Glutamatergic neuron (in vitro differentiated cells): ENCODE measurements at regions not wholly inside any gene's neighbourhood (a gene's known extent, or its start where the extent isn't known, plus 50 kb on each side); places are given as distances from the start of the nearest gene placed in this dataset.

Experiments
- DNase-seq: peaks from one replicate; pipeline ENCODE4 v3.0.0; 2022
- H3K27ac Mint-ChIP-seq: one replicate; pipeline ENCODE4 v1.8.0; 2020; ENCODE audit warnings: mild to moderate bottlenecking, mixed read lengths, inconsistent platforms; ENCODE audit not compliant: unreplicated experiment
- H3K27me3 Mint-ChIP-seq: one replicate; pipeline ENCODE4 v1.8.0; 2020; ENCODE audit warnings: mild to moderate bottlenecking, moderate library complexity, mixed read lengths, inconsistent platforms; ENCODE audit not compliant: unreplicated experiment
- H3K36me3 Mint-ChIP-seq: one replicate; pipeline ENCODE4 v1.8.0; 2020; ENCODE audit warnings: mild to moderate bottlenecking, mixed read lengths, inconsistent platforms; ENCODE audit not compliant: unreplicated experiment
- H3K4me1 Mint-ChIP-seq: one replicate; pipeline ENCODE4 v1.8.0; 2020; ENCODE audit warnings: mild to moderate bottlenecking, low read depth, mixed read lengths, inconsistent platforms; ENCODE audit not compliant: unreplicated experiment
- H3K4me3 Mint-ChIP-seq: one replicate; pipeline ENCODE4 v1.8.0; 2020; ENCODE audit warnings: mild to moderate bottlenecking, mixed read lengths, inconsistent platforms; ENCODE audit not compliant: unreplicated experiment
- H3K9me3 Mint-ChIP-seq: one replicate; pipeline ENCODE4 v1.8.0; 2020; ENCODE audit warnings: mild to moderate bottlenecking, moderate library complexity, mixed read lengths, inconsistent platforms; ENCODE audit not compliant: unreplicated experiment
- CTCF ChIP-seq: fragments of 200-600 bp; sonication (generic); IDR thresholded peaks from one replicate; pipeline ENCODE4 v1.5.0; 2021; ENCODE audit not compliant: partially characterized antibody, unreplicated experiment

GRCh38 chr2:147460155-147460554, 384.7 kb upstream of the ACVR2A start:
- no peak for DNase-seq
- no peak overlapping the region for H3K27ac Mint-ChIP-seq
- TF ChIP-seq CTCF: no peak

GRCh38 chr2:147456779-147457178, 388.1 kb upstream of the ACVR2A start:
- peaks cover 18% of the 10 kb centered on the region for H3K27me3 Mint-ChIP-seq

More at GRCh38 chr2:147460155-147460554, 384.7 kb upstream of the ACVR2A start:
- Mint-ChIP-seq H3K4me3 (no peak overlapping the region), H3K27me3 (peaks cover 13% of the 10 kb centered on the region), H3K36me3 (no peaks in the 10 kb centered on the region), H3K9me3 (peaks cover 11% of the 10 kb centered on the region), H3K4me1 (peaks cover 38% of the 10 kb centered on the region)

GRCh38 chr2:147451902-147452515, 392.8 kb upstream of the ACVR2A start:
- DNase-seq: no peak
- H3K4me1 Mint-ChIP-seq: peaks cover 53% of the 10 kb centered on the region
- no peak overlapping the region for H3K4me3 Mint-ChIP-seq
- no peak overlapping the region for H3K27ac Mint-ChIP-seq
- peaks cover 8% of the 10 kb centered on the region for H3K9me3 Mint-ChIP-seq
- H3K27me3 Mint-ChIP-seq: peaks cover 11% of the 10 kb centered on the region
- no peak for TF ChIP-seq CTCF
- H3K36me3 Mint-ChIP-seq: no peaks in the 10 kb centered on the region

More at GRCh38 chr2:147456779-147457178, 388.1 kb upstream of the ACVR2A start:
- peaks cover 39% of the 10 kb centered on the region for H3K4me1 Mint-ChIP-seq
- DNase-seq: peak; percentile 34
- peaks cover 11% of the 10 kb centered on the region for H3K9me3 Mint-ChIP-seq
- H3K4me3 Mint-ChIP-seq: peak overlapping the region; percentile 13
- H3K27ac Mint-ChIP-seq: peak overlapping the region; percentile 83
- H3K36me3 Mint-ChIP-seq: no peaks in the 10 kb centered on the region
- TF ChIP-seq CTCF: no peak

GRCh38 chr2:147450661-147451510, 393.9 kb upstream of the ACVR2A start:
- Mint-ChIP-seq H3K9me3 (peaks cover 2% of the 10 kb centered on the region), H3K27ac (no peak overlapping the region), H3K27me3 (peaks cover 5% of the 10 kb centered on the region), H3K36me3 (no peaks in the 10 kb centered on the region), H3K4me3 (no peak overlapping the region), H3K4me1 (peaks cover 45% of the 10 kb centered on the region)
- TF ChIP-seq CTCF: no peak
- DNase-seq: no peak
